ENCODE measurements at regions not wholly inside any gene's neighbourhood (a gene's known extent, or its start where the extent isn't known, plus 50 kb on each side); places are given as distances from the start of the nearest gene placed in this dataset.
"Not testable (repeated sequence)": the region's sequence is repeated elsewhere in the genome, so short reads cannot be mapped to it uniquely, and the experiment has no call there.

DNA sequence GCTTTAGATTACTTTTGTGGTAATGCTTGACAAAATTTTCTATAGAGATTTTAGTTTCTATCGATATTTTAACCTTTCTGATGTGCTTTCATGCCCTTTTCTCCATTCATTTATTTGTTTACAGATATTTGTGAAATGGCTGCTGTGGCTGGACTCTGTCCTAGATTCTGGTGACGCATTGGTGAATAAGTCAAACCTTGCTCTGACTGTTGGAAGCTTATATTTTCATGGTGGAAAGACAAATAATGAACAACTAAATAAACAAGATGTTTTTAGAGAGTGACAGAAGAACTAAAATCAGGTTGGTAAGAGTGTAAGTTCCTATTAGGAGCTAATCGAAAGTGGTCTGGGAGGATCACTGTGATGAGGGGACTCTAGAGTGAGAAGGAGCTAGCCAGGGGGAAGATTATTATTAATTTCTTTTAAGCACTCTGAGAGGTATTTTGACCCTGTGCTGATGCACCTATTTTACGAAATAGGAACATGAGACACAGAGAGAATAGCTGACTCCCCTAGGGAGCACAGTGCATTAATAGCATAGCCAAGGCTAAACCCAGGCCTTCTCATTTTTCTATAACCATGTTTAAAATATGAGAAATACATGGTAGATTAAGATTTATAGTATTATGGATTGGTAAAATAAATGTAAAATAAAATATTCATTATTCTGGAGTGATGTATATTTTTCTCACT is 411.9 kb upstream of the ARRDC3 start:
- DNase-seq = no peak

- no peak for DNase-seq
Measured at GRCh38 chr5:91794455-91794854, 411.3 kb upstream of the ARRDC3 start.

GRCh38 chr5:91787718-91788117 is 404.6 kb upstream of the ARRDC3 start:
- DNase-seq = no peak

DNA sequence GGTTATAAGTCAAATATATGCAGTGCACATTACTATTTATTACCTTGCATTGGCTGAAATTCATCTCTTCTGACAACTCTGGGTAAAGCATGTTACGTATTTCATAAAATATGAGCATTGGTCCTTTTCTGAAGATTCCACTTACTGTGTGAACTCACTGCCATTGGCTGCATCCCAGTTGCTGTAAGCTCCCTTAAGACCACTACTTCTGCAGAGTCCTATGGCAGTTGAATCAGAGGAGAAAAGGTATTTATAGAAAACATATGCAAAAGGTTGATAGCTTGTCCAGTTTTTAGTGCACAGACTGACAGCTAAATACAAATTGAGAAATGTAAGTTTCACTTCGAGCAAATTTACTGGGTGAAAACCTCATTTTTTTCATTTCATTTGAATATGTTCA is 394.6 kb upstream of the ARRDC3 start:
- DNase-seq = no peak

GRCh38 chr5:91776249-91776648 is 393.1 kb upstream of the ARRDC3 start:
- no peak for DNase-seq

DNA sequence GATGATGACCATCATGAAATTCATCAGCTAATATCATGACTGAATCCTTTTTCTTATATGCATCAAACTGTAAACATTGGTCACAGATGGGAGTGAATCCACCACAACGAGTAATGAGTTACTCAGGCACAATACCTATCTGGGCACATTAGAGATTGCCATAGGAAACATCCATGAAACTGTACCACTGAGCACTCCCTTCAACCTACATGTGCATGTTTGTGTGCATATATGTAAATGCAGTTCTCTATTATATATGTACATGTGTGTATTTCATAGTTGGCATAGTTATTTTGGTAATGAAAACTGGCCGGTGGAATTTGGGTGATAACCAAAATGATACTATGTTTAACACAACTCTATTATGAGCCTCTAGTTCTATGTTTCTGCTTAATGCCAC is 387.3 kb upstream of the ARRDC3 start:
- no peak for DNase-seq

- DNase-seq = not testable (repeated sequence)
Measured at GRCh38 chr5:91757383-91757782, 374.3 kb upstream of the ARRDC3 start.

- DNase-seq = no peak
Measured at GRCh38 chr5:91754990-91755389, 371.9 kb upstream of the ARRDC3 start.

- not testable (repeated sequence) for DNase-seq
Measured at GRCh38 chr5:91744470-91744869, 361.4 kb upstream of the ARRDC3 start.

DNA sequence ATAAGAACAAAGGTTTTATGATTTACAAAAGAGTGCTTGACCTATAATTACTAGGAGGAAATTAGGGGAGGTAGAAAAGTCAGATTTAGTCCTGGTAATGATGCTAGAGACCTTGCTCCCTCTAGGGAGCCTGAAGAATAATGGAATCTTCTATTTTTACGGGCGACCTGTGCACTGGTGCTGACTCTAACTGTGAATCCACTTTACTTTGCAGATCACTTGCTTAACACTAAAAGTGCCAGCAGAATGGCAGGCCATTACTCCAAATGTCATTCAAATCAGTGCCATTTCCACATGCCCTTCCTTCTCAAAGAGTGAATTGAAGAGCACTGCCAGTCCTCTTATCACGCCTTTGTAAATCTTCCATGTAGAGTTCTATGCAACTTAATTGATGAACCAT is 359.4 kb upstream of the ARRDC3 start:
- no peak for DNase-seq

GRCh38 chr5:91741764-91742505 is 358.8 kb upstream of the ARRDC3 start:
- no peak for DNase-seq

- DNase-seq = no peak
Measured at GRCh38 chr5:91730026-91730425, 346.9 kb upstream of the ARRDC3 start.

GRCh38 chr5:91727463-91727862 is 344.3 kb upstream of the ARRDC3 start:
- no peak for DNase-seq

DNA sequence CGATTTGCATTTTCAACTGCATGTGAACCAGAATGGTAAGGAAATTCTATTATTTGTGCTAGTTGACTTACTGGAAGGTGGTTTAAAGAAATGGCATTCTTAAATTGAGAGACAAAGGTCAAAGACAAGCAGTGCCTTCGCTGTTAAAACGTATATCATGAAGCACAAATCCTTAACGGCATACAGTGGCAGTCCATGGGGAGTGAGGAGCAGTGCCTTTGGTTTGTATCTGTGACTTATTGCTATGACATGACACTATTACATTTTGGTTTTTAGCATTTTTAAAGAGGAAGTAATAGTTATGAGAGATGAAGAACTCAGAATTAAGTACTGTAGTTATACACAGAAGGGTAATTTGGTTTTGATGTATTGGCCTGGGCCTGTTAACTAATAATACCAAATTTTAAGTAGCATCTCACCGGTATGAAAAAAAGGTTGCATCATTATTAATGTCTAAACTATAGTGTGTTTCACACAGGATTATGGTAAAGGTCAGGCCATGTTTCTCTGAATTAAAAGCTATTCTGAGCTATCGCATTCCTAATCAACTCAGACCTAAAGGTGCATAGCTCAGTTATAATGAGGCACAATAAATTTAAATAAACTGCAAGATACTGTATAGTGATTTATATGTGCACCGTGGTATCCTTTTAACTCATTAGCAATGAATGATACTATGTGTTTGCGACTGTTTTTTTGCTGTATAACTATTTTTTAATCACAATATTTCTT is 339.8 kb upstream of the ARRDC3 start:
- DNase-seq = no peak

DNA sequence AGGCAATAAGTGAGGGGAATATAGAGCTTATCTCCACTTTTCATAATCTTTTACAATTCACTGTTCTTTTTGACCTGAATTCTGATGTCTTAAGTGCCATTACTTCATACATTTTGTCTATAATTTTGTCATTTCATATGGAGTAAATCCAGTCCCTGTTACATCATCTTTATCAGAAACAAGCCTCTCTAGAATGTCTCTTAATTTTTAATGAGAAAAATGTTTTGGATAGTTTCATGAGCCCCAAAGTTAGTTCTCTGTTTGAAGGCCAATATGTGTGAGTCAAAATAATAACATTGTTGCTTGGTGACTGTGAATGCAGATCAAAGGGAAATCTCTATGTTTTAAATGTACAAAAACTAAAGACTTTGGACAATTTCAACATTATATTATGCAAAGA is 329.6 kb upstream of the ARRDC3 start:
- no peak for DNase-seq

DNA sequence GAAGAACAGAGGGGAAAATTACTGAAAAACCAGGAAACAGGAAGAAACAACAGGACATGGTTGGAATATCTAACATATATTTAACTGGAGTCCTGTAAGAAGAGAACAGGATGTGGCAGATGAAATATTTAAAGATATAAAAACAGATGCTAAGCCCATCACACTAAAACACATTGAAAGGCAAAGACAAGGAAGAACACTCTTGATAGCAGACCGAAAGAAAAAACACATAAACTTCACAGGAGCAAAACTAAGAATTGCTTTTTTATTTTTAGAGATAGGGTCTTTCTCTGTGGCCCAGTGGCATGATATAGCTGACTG is 324.4 kb upstream of the ARRDC3 start:
- no peak for DNase-seq

- no peak for DNase-seq
Measured at GRCh38 chr5:91706785-91707520, 323.8 kb upstream of the ARRDC3 start.

GRCh38 chr5:91703128-91703527 is 320.0 kb upstream of the ARRDC3 start:
- no peak for DNase-seq

DNA sequence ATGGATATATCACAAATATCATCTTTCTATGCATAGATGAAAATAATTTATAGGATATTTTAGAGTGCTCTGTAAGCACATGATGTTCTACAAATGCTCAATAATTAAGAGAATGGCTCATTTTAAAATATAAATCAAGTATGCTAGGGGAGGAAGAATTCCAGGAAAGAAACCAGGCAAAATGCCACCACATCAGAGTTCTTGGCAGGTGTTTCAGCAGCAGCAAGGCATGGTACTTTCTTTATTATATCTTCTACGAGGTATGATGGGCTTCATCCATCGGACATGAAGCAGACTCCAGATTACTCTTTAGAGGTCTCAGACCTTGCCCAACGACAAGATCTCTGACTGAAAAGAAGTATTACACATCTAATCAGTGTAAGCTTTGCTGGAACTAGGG is 316.3 kb upstream of the ARRDC3 start:
- DNase-seq = no peak

DNA sequence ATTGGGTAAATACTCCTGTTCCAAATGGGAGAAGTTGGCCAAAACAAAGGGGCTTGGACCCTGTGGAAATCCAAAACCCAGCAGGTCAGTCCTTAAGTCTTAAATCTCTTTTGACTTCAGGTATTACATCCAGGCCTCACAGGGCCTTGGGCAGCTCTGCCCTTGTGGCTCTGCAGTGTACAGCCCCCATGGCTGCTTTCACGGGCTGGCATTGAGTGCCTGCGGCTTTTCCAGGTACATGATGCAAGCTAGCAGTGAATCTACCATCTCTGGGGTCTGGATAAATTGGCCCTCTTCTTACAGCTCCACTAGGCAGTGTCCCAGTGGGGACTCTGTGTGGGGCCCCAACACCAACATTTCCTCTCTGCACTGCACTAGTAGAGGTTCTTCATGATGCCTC is 308.5 kb upstream of the ARRDC3 start:
- no peak for DNase-seq

- DNase-seq = no peak
Measured at GRCh38 chr5:91690921-91691320, 307.8 kb upstream of the ARRDC3 start.

DNA sequence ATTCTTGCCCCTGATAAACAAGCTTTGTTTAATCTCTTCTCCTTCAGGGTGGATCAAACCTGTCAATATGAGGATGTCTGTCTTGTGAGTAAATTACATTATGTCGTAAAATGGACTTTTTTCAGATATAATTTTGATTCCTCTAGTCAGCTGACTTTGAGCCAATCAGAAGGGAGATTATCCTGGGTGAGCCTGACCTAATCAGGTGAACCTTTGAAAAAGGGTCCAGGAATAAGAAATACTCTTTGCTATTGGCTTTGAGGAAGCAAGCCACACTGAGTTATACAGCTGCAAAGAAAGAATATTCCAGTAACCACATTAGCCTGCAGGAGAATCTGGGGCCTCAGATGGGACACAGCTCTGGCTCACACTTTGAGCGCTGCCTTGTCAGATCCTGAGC is 304.3 kb upstream of the ARRDC3 start:
- DNase-seq = no peak

DNA sequence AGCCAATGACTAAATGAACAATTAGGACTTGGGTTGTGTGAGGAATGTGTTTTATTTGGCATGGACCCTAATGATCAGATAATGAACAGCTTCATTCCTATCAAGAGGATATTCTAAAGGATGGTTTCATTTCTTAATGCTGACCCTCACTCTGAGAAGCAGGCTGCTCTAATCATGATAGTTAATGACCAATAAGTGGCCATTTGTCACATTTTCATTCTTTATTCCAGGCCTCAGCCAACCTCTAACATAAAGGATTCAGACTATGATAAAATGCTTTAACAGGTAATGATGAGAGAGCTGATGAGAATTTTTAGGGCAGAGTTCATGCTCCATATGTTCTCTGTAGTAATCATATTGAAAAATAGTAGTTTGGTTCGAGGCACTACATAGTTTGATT is 301.5 kb upstream of the ARRDC3 start:
- DNase-seq = no peak

Data from C1 segment of cervical spinal cord (tissue), 14 donors.